Neutrophil (primary cell): ENCODE measurements at regions not wholly inside any gene's neighbourhood (a gene's known extent, or its start where the extent isn't known, plus 50 kb on each side); places are given as distances from the start of the nearest gene placed in this dataset.

Experiments used
- H3K27ac ChIP-seq: fragments of 200-600 bp; sonication (generic); 2 replicates; pipeline ENCODE4 v1.5.1; 2016; ENCODE audit warnings: mild to moderate bottlenecking, moderate library complexity
- H3K27me3 ChIP-seq: fragments of 200-600 bp; sonication (generic); 2 replicates; pipeline ENCODE4 v1.6.0; 2016; ENCODE audit warnings: mild to moderate bottlenecking
- H3K36me3 ChIP-seq: fragments of 200-600 bp; sonication (generic); 2 replicates; pipeline ENCODE4 v1.5.1; 2017
- H3K4me1 ChIP-seq, 2 experiments: fragments of 200-600 bp in 1 of 2; sonication (generic) in 1 of 2; 1 replicate in 1 of 2; 2 replicates in 1 of 2; pipeline versions ENCODE4 v1.5.1 to v1.6.1; 2013 to 2016; ENCODE audit warnings: low read depth in 1 of 2, low read length in 1 of 2, mild to moderate bottlenecking in 1 of 2, moderate library complexity in 1 of 2; ENCODE audit not compliant: control insufficient read depth in 1 of 2, insufficient read depth in 1 of 2
- H3K4me3 ChIP-seq, 2 experiments: fragments of 200-600 bp in 1 of 2; sonication (generic) in 1 of 2; 1 replicate in 1 of 2; 2 replicates in 1 of 2; pipeline ENCODE4 v1.5.1; 2013 to 2016; ENCODE audit warnings: low read depth in 1 of 2, low read length in 1 of 2, mild to moderate bottlenecking in 1 of 2, moderate library complexity in 1 of 2
- H3K9me3 ChIP-seq: fragments of 200-600 bp; sonication (generic); 2 replicates; pipeline ENCODE4 v1.5.1; 2016
- CTCF ChIP-seq: fragments of 200-600 bp; sonication (generic); IDR thresholded peaks from 2 replicates; pipeline ENCODE4 v1.5.1; 2016; ENCODE audit warnings: antibody characterized with exemption

- Histone ChIP-seq H3K27me3 (no peaks in the 10 kb centered on the region), H3K36me3 (no peaks in the 10 kb centered on the region), H3K4me1 (no peaks in the 10 kb centered on the region), H3K9me3 (no peaks in the 10 kb centered on the region), H3K27ac (no peak overlapping the region), H3K4me3 (no peak overlapping the region)
- no peak for TF ChIP-seq CTCF
Measured at GRCh38 chr5:4230786-4231641, 635.4 kb downstream of the IRX1 start.

- TF ChIP-seq CTCF, result no peak
- Histone ChIP-seq H3K27ac (no peak overlapping the region), H3K4me3 (no peak overlapping the region), H3K9me3 (no peaks in the 10 kb centered on the region), H3K36me3 (no peaks in the 10 kb centered on the region), H3K27me3 (no peaks in the 10 kb centered on the region), H3K4me1 (no peaks in the 10 kb centered on the region)
Measured at GRCh38 chr5:4232084-4232483, 636.5 kb downstream of the IRX1 start.

- H3K27ac ChIP-seq, result no peak overlapping the region
- no peaks in the 10 kb centered on the region for H3K27me3 ChIP-seq
- TF ChIP-seq CTCF, result no peak
- no peaks in the 10 kb centered on the region for H3K4me1 ChIP-seq
- H3K36me3 ChIP-seq, result no peaks in the 10 kb centered on the region
- H3K9me3 ChIP-seq, result no peaks in the 10 kb centered on the region
- no peak overlapping the region for H3K4me3 ChIP-seq
Measured at GRCh38 chr5:4233671-4234070, 638.0 kb downstream of the IRX1 start.

- no peaks in the 10 kb centered on the region for H3K9me3 ChIP-seq
- no peaks in the 10 kb centered on the region for H3K36me3 ChIP-seq
- TF ChIP-seq CTCF, result no peak
- no peaks in the 10 kb centered on the region for H3K4me1 ChIP-seq
- H3K27ac ChIP-seq, result no peak overlapping the region
- no peak overlapping the region for H3K4me3 ChIP-seq
- H3K27me3 ChIP-seq, result no peaks in the 10 kb centered on the region
Measured at GRCh38 chr5:4243479-4244264, 648.0 kb downstream of the IRX1 start.

GRCh38 chr5:4244306-4244705, 648.7 kb downstream of the IRX1 start:
- no peaks in the 10 kb centered on the region for H3K27me3 ChIP-seq
- no peaks in the 10 kb centered on the region for H3K4me1 ChIP-seq
- TF ChIP-seq CTCF, result no peak
- no peak overlapping the region for H3K4me3 ChIP-seq
- no peaks in the 10 kb centered on the region for H3K9me3 ChIP-seq
- no peak overlapping the region for H3K27ac ChIP-seq
- H3K36me3 ChIP-seq, result no peaks in the 10 kb centered on the region
